Right kidney (tissue), 1 donor: ENCODE measurements at regions not wholly inside any gene's neighbourhood (a gene's known extent, or its start where the extent isn't known, plus 50 kb on each side); places are given as distances from the start of the nearest gene placed in this dataset.
"Not testable (repeated sequence)": the region's sequence is repeated elsewhere in the genome, so short reads cannot be mapped to it uniquely, and the experiment has no call there.

Experiments
- DNase-seq: peaks from one replicate; pipeline ENCODE4 v3.0.0-alpha.2; 2016

DNA sequence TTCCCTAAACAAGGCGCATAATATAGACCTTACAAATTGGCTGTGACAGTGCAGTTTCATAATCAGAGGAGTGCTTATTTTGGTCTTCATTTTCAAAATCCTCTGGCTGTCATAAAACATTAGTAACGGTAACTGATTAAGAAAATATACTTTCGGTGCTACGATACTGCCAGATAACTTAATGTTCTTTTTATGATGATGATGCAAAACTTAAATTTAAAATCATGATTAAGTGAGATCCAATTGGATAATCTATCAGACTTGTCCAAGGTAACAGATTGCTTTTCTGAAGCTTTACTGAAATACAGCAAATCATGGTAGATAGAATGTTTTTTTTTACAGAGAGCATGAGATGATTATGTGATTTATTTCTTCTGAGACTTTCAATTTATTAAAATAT lies 364.2 kb upstream of the CNTN3 start:
- DNase-seq: no peak

DNA sequence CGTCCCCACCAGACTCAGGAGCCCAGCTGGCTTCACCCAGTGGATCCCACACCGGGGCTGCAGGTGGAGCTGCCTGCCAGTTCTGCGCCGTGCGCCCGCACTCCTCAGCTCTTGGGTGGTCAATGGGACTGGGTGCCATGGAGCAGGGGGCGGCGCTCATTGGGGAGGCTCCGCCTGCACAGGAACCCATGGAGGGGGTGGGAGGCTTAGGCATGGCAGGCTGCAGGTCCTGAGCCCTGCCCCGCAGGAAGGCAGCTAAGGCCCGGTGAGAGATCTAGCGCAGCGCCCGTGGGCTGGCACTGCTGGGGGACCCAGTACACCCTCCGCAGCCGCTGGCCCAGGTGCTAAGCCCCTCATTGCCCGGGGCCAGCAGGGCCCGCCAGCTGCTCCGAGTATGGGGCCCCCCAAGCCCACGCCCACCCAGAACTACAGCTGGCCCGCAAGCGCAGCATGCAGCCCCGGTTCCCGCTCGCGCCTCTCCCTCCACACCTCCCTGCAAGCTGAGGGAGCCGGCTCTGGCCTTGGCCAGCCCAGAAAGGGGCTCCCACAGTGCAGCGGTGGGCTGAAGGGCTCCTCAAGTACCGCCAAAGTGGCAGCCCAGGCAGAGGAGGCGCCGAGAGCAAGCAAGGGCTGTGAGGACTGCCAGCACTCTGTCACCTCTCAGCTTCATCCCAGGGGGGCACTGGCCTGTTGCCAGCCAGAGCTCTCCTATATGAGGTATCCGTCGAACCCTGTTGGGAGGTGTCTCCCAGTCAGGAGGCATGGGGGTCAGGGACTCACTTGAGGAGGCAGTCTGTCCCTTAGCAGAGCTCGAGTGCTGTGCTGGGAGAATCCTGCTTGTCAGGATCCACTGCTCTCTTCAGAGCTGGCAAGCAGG lies 370.8 kb upstream of the CNTN3 start:
- DNase-seq: not testable (repeated sequence)

DNA sequence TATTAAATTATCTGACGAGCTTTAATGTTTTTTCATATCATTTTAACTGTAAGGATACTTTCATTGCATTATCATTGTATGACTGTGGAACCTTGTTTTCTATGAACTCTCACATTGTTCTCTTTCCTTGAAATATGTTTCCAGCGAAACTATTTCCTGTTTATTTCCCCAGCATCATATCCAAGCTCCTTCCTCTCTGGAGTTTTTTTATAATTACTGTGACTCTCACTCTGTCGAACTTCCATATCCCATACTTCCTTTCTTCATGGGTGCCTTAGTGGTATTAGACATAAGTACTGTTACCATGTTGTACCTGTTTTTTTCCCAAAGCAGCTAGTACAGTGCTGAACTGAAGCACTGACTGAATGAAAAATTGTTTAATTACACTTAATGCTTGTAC lies 373.6 kb upstream of the CNTN3 start:
- no peak for DNase-seq

DNA sequence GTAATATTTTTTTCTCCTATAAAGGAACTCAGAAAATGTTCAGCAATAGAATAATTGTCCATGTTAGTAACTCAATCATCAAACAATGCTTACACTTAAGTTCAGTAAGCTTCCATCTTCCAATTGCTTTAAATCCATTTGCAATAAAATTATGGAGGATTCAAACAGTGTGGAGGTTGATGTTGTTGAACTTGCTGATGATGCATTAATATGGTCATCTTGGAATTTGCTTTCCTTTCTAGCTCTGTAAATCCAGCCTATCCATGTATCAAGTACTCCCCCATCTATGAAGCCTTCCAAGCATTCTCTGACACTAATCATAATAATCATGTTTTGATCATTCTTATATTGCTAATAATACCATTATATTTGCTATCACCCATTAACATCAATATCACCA lies 378.4 kb upstream of the CNTN3 start:
- DNase-seq: no peak

DNA sequence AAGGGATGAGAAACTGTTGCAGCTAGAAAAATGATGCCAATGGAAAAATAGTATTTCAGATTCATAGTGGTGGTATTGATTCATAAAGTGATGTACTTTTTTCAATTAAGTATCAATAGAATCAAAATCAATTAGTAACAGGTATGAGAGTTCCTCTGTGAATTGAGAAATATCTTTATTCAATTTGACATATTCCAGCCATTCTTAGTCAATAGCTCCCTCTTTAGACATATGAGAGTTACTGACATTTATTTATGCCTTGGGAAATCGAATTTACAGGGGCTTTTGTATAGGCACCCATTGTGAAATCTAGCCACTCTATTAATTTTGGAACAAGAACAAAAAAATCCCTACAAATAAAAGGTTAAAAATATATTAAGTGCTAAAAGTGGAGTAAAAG lies 386.9 kb upstream of the CNTN3 start:
- DNase-seq: no peak

DNA sequence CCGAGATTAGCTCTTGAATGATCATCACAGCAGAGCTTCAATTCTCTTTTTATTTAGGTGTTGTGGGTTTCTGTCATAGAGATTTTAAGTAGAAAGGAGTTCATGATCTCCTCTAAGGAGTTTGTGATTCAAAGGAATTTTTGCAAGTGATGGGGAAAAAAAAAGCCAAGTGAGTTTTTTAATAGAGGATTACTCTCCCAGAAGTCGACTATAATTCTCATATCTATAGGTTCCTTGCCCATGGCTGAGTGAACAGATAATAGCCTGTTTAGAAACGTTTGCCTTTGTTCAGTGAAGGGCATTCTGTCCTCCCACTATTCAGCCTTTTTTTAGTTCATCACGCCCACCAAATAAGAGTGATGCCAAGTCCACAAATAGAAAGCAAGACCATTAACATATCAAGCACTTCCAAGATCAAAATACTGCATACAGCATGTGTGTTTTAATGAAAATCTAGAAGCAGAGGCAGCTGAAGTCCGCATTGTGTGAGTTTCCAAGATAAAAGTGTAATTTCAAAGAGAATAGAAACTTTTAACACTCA lies 398.4 kb upstream of the CNTN3 start:
- no peak for DNase-seq

DNA sequence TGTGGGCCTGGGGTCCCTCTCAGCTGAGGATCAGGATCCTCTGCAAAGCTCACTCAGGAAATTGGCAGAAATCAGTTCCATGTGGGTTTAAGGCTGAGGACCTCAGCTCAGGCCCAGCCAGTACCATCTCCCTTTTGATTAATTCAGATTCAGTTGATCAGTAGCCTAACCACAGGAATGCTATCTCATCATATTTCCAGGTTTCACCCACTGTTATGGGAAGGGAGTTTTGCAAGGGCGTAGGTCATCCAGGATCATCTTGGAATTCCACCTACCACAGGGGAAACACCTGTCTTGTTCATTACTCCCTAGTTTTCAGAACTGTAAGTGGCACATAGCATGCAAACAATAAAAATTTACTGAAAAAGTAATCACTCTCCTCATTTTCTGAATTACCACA lies 399.5 kb upstream of the CNTN3 start:
- DNase-seq: no peak

DNA sequence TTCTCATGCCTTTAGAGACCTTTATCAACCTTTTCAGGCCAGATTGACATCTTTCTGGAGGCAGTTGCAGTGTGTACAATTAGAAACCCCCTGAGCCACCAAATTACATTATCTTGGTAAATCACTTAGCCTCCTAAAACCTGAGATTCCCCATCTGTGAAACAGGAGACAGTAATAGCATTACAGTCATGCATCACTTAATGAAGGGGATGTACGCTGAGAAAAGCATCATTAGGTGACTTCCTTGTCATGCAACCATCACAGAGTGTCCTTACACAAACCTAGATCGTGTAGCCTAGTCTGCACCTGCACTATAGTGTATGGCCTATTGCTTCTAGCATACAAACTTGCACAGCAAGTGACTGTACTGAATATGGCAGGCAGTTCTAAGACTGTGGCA lies 400.8 kb upstream of the CNTN3 start:
- DNase-seq: no peak

DNA sequence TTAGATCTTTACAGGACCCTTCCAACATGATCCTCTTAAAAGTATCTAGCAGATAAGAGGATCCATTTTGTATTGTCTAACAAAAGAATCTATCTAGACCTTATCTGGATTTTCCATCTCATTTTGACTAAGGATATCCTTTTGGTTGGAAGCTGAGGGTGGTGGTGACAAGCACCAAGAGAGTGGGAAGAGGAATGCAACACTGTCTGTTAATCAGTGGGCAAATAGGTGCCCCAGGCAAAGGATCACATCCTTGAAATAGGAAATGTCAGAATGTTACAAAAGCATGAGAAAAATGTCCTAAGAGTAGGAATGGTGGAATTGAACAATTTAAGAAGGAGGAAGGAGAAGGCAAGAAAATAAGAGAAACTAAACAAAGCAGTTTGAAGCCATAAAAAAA lies 420.7 kb upstream of the CNTN3 start:
- DNase-seq: no peak

DNA sequence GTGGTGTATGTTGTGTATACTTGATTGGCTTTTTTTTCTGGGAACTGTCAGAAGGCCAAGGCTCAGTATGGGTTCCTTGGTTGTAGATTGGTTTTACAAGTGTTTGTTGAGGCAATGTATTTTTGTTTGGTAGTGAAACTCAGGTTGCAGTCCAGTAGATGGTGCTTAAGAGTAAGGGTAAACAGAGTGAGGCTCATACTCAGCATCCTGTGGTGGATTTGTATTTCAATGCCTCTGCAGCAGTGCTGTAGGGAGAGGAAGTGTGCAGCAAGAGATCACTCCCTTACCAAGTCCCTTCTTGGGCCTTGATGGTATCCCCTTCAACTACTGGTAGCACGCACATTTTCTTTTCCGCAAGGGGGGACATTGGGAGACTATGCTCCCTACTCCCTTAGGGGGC lies 428.5 kb upstream of the CNTN3 start:
- DNase-seq: no peak

DNA sequence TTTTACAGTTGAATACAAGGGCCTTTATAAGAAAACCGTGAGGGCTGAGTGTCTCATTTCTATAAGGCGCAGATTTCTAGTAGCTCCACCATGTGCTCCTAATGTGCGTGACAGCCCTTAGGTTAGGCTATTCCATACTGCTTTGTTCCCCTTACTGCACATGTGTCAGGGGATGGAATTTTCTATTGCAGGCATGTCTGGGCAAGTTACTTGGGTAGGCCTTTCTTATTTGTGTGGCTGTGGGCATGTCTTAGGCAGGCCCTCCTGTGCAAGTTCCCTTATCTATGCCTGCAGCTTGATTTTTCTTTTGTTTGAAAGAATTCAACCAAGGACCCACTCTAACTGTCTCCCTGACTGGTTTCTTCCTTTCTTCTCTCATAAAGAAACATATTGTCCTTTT lies 434.2 kb upstream of the CNTN3 start:
- no peak for DNase-seq

DNA sequence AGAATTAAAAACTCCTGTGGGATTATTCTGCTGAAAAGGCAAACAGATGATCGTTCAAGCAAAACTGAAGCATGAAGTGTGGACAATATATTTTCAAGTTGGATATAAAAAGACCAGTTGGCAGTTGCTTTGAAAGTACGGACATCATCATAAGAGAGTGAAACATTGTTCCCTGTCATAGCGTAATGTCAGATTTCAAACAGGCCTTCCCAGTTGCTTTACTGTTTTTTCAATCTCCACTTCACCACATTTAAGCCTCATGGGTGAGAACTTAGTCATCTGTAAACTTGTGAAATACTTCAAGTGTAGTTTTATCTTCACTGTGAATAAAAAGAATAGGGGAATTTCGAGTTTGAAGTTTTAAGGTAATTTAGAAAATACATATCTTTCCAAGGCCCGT lies 435.1 kb upstream of the CNTN3 start:
- no peak for DNase-seq

DNA sequence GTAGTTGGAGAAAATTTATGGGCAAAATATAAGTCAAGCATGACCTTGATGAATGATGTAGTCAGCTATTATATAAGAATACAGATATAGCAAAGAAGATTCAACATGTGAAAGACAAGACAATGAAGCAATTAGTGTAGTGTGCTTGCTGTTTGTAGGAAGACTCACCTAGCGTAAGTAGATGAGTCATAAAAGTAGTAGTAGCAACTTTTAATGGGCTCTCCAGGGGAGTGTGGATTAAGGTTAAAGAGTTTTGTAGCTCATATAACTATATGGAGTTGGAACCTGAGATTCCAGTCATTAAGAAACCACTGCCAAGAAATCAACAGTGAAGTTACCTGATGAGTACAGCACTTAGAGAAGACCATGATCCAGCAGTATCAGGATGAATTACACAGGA lies 444.7 kb upstream of the CNTN3 start:
- DNase-seq: no peak

DNA sequence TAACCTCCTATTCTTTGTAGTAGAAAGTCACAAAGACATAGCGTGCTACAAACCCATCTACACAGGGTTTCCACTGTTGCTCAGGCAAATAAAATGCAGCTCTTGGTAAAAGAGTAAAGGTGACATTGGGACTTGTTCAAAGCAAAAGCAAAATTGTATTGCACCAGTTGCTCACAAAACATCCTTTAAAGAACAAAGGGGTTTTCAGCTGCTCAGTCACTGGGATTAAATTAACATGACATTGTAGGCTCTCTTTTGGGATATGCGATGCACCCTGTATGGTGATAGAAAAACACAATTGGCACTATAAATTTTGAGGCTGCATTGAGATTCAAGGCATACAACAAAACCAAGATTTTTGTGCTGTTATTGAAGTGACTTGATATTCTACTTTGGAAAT lies 447.3 kb upstream of the CNTN3 start:
- no peak for DNase-seq

DNA sequence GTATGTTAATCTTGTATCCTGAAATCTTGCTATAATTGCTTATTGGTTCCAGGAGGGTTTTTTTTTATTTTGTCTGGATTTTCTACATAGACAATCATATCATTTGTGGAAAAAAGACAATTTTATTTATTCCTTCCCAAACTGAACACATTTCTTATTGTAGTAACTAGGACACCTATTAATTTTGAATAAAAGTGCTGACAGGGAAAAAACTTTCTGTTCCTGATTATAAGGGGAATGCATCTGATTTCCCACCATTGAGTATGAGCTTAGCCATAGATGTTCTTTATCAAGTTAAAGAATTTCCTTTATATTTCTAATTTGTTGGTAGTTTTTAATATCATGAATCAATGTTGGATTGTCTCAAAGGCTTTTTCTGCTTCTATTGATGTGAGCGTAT lies 460.7 kb upstream of the CNTN3 start:
- DNase-seq: no peak

DNA sequence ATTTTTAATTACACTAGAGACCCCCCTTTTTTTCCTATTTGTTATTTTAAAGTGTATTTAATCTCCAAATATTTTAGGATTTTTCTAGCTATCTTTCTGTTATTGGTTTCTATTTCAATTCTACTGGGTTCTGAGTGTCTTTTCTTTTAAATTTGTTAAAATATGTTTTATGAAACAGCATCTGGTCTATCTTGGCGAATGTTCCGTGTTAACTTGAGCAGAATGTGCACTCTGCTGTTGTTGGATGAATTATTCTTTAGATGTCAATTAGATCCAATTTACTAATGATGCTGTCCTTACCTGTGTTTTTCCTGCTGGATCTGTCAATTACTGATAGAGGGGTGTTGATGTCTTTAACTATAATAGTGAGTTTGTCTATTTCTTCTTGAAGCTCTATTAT lies 462.0 kb upstream of the CNTN3 start:
- no peak for DNase-seq

DNA sequence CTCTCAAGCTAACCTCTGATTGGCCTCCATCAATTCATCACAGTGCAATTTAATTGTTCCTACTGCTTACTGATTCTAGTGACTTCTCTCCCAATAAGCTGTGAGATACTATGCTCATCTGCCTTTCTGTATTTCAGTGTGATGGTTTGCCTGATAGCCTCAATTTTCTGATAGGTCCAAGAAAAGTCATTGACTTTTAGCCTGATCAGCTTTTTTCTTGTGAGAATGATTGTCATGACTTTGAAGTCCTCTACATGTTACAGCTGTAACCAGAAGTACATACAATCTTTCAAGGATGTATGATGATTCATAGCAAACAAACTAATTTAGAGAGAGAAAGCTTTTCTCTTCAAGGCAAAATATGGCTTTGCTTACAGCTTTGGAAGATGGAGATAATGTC lies 463.8 kb upstream of the CNTN3 start:
- DNase-seq: no peak

DNA sequence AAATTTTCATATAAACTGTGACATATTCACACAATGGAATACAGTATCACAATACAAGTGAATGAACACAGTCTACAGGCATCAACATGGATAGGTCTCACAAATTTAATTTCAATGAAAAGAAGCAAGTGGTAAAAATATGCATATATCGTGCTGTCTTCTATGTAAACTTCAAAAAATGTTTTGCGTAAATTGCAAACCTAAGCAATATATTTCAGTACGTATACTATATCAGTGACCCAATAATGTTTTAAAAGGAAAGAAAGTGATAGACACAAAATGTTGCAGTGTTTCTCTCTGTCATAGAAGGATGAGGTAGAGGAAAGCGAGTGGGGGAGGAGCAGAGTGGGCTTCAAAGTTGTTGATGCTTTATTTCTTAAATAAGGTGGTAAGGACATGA lies 468.4 kb upstream of the CNTN3 start:
- DNase-seq: no peak

DNA sequence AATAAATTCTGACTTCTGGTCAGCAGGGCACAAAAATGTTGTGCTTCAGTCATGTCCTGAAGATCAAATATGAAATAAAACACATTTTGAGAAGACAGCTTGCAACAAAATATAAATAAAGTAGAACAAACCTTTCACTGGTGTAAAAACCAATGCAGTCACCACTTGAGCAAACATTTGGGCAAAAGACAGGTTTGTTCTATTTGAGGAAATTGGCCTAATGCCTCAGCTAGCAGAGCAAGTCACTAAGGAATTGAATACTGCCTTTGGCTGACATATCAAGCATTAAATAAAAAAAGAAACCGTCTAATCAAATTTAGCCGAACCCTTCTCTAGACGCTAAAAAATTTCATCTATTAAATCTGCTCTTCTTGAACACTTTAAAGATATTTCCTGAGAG lies 475.4 kb upstream of the CNTN3 start:
- no peak for DNase-seq

DNA sequence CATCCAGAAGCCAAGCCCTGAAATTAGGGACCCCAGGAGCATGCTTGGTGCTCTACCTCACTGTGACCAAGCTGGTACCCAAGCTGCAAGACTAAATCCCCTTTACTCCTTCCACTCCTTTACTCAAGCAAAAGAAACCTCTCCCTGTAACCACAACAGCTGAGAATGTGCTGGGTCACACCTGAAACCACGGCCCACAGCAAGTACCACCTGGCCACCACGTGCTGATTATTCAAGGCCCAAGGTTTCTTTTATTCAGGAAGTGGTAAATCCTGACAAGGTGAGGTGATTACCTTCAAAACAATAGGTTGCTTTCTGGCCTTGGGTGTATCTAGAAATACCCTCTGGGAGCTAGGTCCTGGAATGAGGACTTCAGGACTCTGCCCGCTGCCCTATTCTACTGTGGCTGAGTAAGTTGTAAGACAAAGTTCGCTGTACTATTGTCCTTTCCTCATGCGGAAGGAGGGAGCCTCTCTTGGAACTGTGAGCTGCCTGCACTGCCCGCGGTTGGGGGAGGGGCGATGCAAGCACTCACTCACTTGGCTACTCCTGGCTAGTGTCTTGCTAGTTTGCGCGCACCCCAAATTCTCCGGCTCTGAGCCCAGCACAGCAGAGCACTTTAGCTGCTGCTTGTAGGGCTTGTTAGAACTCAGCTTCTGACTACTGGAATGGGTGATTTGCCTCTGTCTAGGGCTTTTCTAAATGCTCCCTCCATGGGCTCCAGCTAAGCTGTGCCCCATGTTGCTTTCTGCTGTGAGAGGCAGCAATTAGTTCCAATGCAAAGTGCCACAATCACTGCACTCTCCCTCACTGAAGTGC lies 487.1 kb upstream of the CNTN3 start:
- DNase-seq: no peak

DNA sequence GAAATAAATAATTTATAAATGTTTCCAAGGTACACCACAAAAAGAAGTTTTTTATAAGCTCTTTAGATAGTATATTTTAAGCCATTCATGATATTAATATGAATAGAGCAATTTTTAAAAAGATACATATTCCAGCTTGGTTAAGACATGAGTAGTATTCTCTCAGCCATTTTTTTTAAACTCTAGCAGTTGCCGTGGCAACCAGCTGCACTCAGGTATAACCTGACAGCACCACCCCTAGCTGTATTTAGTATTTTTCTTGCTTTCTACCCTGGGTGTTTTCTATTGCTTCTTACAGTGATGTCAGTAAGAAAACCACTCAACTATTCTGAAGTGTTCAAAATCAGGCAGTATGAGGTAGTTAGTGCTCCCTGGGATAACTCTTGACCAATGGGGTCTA lies 496.3 kb upstream of the CNTN3 start:
- DNase-seq: no peak

DNA sequence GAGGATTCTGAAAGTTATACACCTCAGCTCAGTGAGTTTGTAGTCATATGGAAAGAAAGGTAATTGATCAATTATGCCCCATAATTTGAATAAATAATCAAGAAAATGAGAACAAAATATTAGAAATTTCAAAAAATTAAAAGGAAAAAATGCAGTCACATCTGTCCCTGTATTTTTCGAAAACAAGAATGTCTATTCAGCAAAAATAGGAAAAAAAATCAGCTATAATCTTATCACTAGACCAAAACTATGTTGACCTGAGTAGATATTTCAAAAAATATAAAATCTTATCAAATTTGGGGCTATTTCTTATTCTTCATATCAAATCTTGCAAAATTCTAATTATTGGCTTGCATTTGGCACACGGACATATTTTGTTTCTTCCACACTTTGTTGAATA lies 501.2 kb upstream of the CNTN3 start:
- no peak for DNase-seq

DNA sequence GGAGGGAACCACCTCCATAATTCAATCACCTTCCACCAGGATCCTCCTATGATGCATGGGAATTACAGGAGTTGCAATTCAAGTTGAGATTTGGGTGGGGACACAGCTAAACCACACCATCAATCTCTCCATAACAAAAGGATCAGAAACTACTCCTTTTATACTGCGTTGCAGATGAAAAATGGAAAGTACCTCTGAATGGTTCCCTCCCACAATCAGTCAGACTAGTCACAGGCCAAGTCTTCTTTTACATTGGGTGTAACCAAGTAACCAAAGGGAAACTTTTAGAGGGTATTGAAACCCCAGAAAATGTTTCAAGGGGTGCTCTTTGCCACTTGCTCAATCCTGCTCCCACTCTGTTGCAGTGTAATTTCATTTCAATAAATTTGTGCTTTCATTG lies 504.3 kb upstream of the CNTN3 start:
- DNase-seq: no peak

DNA sequence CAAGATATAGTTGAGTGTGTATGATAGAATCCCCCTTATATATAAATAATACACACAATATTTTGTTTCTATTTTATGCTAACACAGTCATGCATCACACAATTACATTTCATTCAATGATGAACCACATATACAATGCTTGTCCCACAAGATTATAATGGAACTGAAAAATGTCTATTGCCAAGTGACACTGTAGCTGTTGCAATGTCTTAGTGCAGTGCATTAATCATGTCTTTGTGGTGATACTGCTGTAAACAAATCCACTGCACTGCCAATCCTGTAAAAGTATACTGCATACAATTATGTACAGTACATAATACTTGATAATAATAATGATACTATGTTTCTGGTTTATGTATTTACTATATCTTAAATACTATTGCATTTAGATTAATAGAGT lies 512.1 kb upstream of the CNTN3 start:
- DNase-seq: no peak
